Left renal cortex interstitium (tissue), 4 donors: ENCODE measurements at regions not wholly inside any gene's neighbourhood (a gene's known extent, or its start where the extent isn't known, plus 50 kb on each side); places are given as distances from the start of the nearest gene placed in this dataset.
"Not testable (repeated sequence)": the region's sequence is repeated elsewhere in the genome, so short reads cannot be mapped to it uniquely, and the experiment has no call there.

Source experiments
- DNase-seq, 4 donors: peaks; one replicate each; pipeline ENCODE4 v3.0.0-alpha.2; 2013; ENCODE audit warnings: low read depth in 4 of 4, low spot score in 2 of 4, missing footprints in 1 of 4

GRCh38 chr4:26199596-26199995 lies 121.2 kb upstream of the RBPJ start:
- DNase-seq = no peak

GRCh38 chr4:26201120-26201519 lies 119.7 kb upstream of the RBPJ start:
- DNase-seq = no peak

GRCh38 chr4:26204249-26204825 lies 116.5 kb upstream of the RBPJ start:
- DNase-seq = no peak

GRCh38 chr4:26204911-26205370 lies 115.9 kb upstream of the RBPJ start:
- no peak for DNase-seq

- DNase-seq = peak in 2 of 4 donors; percentile 54 to 55
Observed at GRCh38 chr4:26206339-26206738, 114.5 kb upstream of the RBPJ start.

GRCh38 chr4:26206999-26207398 lies 113.8 kb upstream of the RBPJ start:
- no peak for DNase-seq

- DNase-seq = no peak
Observed at GRCh38 chr4:26207631-26208030, 113.2 kb upstream of the RBPJ start.

- DNase-seq = no peak
Observed at GRCh38 chr4:26208237-26208994, 112.4 kb upstream of the RBPJ start.

- DNase-seq = not testable (repeated sequence)
Observed at GRCh38 chr4:26209378-26209777, 111.4 kb upstream of the RBPJ start.

GRCh38 chr4:26212528-26212927 lies 108.3 kb upstream of the RBPJ start:
- DNase-seq = no peak

- DNase-seq = no peak
Observed at GRCh38 chr4:26213317-26213716, 107.5 kb upstream of the RBPJ start.

GRCh38 chr4:26214994-26215393 lies 105.8 kb upstream of the RBPJ start:
- no peak for DNase-seq

GRCh38 chr4:26215725-26216124 lies 105.1 kb upstream of the RBPJ start:
- DNase-seq = no peak

GRCh38 chr4:26217481-26217880 lies 103.3 kb upstream of the RBPJ start:
- DNase-seq = no peak

- no peak for DNase-seq
Observed at GRCh38 chr4:26217961-26218676, 102.7 kb upstream of the RBPJ start.

GRCh38 chr4:26218677-26219605 lies 101.9 kb upstream of the RBPJ start:
- no peak for DNase-seq

GRCh38 chr4:26220696-26221095 lies 100.1 kb upstream of the RBPJ start:
- DNase-seq = no peak

GRCh38 chr4:26223155-26223554 lies 97.7 kb upstream of the RBPJ start:
- no peak for DNase-seq

GRCh38 chr4:26226629-26227376 lies 94.0 kb upstream of the RBPJ start:
- DNase-seq = peak in 3 of 4 donors; percentile 65 to 69 (median 68)
